ENCODE measurements at regions not wholly inside any gene's neighbourhood (a gene's known extent, or its start where the extent isn't known, plus 50 kb on each side); places are given as distances from the start of the nearest gene placed in this dataset.

DNA sequence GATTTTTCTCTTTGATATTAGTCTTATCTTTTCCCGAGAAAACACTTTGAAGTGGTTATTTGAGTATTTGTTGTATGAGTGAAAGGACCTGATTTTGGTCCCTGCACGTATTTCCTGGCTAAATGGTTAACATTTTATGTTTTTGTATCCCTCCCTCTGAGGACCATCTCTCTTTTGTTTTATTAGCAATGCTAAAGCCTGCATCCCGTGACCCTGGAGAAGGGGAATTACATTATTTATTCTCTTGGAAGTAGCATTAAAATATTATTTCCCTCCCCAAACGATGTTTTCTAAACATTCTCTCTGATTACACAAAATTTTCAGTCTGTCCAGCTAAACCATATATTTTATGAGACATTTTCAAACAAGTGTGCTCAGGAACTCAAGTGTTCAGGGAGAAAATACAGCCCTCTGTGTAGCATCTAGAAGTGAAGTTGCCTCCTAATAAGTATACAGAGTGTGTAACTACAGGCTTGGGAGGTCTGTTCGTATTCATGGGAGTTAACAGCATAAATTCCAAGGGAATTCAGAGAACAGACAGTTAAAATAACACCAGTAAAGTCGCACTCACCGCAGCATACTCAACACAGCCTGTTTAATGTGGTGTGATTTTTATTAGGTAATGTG lies 163.8 kb upstream of the NPVF start:
- no peaks in the 10 kb centered on the region for H3K4me1 Mint-ChIP-seq (ENCODE audit: low read depth)
- Histone ChIP-seq H3K27ac (ENCODE audit: low read depth in 1 of 2, low read length in 2 of 2) (no peak overlapping the region), H3K9me3 (ENCODE audit: control insufficient read depth in 1 of 2, insufficient read depth in 1 of 2, low read length in 2 of 2) (no peaks in the 10 kb centered on the region), H3K4me3 (ENCODE audit: low read length) (no peak overlapping the region), H3K27me3 (ENCODE audit: control insufficient read depth in 1 of 2, insufficient read depth in 2 of 2, low read length in 2 of 2) (no peaks in the 10 kb centered on the region), H3K36me3 (ENCODE audit: insufficient read depth, low read length) (no peaks in the 10 kb centered on the region), H3K4me1 (ENCODE audit: insufficient read depth, low read length) (no peaks in the 10 kb centered on the region)
- no peaks in the 10 kb centered on the region for H3K9me3 Mint-ChIP-seq
- ChIA-PET CTCF (interaction anchor here (1.1 kb wide), 1 partner anchor 132 kb away, joined by 4 read pairs; no protein-coding TSS in a partner anchor), POLR2A (interaction anchor here (1.0 kb wide), 1 partner anchor 173 kb away, joined by 3 read pairs; no protein-coding TSS in a partner anchor)
- TF ChIP-seq, protein P1, sequence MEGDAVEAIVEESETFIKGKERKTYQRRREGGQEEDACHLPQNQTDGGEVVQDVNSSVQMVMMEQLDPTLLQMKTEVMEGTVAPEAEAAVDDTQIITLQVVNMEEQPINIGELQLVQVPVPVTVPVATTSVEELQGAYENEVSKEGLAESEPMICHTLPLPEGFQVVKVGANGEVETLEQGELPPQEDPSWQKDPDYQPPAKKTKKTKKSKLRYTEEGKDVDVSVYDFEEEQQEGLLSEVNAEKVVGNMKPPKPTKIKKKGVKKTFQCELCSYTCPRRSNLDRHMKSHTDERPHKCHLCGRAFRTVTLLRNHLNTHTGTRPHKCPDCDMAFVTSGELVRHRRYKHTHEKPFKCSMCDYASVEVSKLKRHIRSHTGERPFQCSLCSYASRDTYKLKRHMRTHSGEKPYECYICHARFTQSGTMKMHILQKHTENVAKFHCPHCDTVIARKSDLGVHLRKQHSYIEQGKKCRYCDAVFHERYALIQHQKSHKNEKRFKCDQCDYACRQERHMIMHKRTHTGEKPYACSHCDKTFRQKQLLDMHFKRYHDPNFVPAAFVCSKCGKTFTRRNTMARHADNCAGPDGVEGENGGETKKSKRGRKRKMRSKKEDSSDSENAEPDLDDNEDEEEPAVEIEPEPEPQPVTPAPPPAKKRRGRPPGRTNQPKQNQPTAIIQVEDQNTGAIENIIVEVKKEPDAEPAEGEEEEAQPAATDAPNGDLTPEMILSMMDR (IDR thresholded peaks at IDR 0.05), result no peak
- ATAC-seq (ENCODE audit: poor library complexity), result no peak
- intact Hi-C loops (cut with DNase I, micrococcal nuclease), result loop anchor here (1.0 to 5.0 kb wide), 4 partner anchors 174 to 975 kb away; no protein-coding TSS in a partner anchor
- H3K27me3 Mint-ChIP-seq, result peaks cover 8% of the 10 kb centered on the region
- H3K4me3 Mint-ChIP-seq, result no peak overlapping the region
- H3K36me3 Mint-ChIP-seq (ENCODE audit: low read depth), result no peaks in the 10 kb centered on the region
- no peak overlapping the region for H3K27ac Mint-ChIP-seq
- DNase-seq, result no peak

DNA sequence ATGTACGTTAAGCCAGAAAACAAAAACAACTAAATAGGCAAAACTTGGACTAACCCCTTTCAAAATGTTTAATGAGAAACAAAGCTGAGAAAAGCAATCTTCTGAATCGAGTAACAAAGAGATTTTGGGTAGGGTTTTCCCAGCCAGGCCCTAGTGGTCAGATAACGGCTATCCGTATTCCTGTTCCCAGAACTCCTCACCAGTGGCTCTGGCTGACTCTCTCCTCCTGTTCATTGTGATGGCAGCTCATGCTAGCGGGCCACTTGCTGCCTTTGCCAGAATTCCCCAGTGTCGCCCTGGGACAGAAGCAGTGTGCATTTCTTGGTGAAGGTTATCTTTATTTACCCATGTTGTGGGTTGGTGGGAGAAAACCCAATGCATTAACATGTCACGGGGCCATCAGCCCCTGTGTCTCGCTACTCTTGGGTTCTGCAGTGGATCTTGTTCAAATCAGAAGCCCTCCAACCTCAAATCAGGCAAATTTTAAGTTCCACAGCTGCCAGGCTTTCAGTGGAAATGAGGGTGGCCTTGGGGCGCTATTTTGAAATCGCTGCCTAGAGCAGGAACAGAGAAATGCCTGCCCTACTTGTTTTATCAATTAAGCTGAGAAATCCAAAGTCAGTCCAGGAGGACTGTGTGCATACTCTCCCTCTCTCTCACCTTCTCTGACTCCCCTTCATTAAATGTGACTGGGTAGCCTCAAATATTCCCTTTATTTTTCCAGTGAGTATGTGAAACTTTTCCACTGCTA lies 164.5 kb upstream of the NPVF start:
- Mint-ChIP-seq H3K4me3 (no peak overlapping the region), H3K27ac (no peak overlapping the region), H3K9me3 (no peaks in the 10 kb centered on the region), H3K36me3 (ENCODE audit: low read depth) (no peaks in the 10 kb centered on the region), H3K4me1 (ENCODE audit: low read depth) (no peaks in the 10 kb centered on the region), H3K27me3 (peaks cover 8% of the 10 kb centered on the region)
- ChIA-PET POLR2A (no interaction called here), CTCF (no interaction called here)
- TF ChIP-seq, protein P1 (IDR thresholded peaks at IDR 0.05), result no peak
- no peak overlapping the region for H3K4me3 ChIP-seq (ENCODE audit: low read length)
- no peaks in the 10 kb centered on the region for H3K36me3 ChIP-seq (ENCODE audit: insufficient read depth, low read length)
- H3K9me3 ChIP-seq (ENCODE audit: control insufficient read depth in 1 of 2, insufficient read depth in 1 of 2, low read length in 2 of 2), result no peaks in the 10 kb centered on the region
- DNase-seq (no peak), ATAC-seq (ENCODE audit: poor library complexity) (no peak)
- no peak overlapping the region for H3K27ac ChIP-seq (ENCODE audit: low read depth in 1 of 2, low read length in 2 of 2)
- intact Hi-C loops (cut with DNase I, micrococcal nuclease), result loop anchor here (1.0 to 5.0 kb wide), 2 partner anchors 174 to 975 kb away; no protein-coding TSS in a partner anchor
- no peaks in the 10 kb centered on the region for H3K4me1 ChIP-seq (ENCODE audit: insufficient read depth, low read length)
- no peaks in the 10 kb centered on the region for H3K27me3 ChIP-seq (ENCODE audit: control insufficient read depth in 1 of 2, insufficient read depth in 2 of 2, low read length in 2 of 2)

DNA sequence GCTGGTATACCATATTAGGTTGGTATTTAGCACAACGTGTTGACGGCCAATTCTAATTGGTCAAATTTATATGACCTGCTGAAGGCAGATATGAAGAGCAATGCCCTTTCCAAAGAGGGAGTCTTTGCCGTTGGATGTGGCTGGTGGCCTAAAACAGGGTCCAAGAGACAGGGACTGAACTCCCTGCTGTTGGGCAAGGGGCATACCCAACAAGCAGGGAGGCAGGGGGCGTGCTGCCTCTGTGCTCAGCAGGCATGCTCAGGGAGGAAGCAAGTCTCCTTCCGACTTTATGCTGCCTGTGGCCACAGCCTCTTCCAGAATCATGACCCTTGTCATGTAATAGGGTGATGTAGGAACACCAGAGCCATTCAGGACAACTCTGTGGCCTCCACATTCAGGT lies 167.7 kb upstream of the NPVF start:
- Histone ChIP-seq H3K4me1 (ENCODE audit: insufficient read depth, low read length) (no peaks in the 10 kb centered on the region), H3K36me3 (ENCODE audit: insufficient read depth, low read length) (no peaks in the 10 kb centered on the region), H3K27me3 (ENCODE audit: control insufficient read depth in 1 of 2, insufficient read depth in 2 of 2, low read length in 2 of 2) (no peaks in the 10 kb centered on the region), H3K9me3 (ENCODE audit: control insufficient read depth in 1 of 2, insufficient read depth in 1 of 2, low read length in 2 of 2) (no peaks in the 10 kb centered on the region), H3K27ac (ENCODE audit: low read depth in 1 of 2, low read length in 2 of 2) (no peak overlapping the region), H3K4me3 (ENCODE audit: low read length) (no peak overlapping the region)
- ATAC-seq (ENCODE audit: poor library complexity) (no peak), DNase-seq (no peak)
- TF ChIP-seq, protein P1 (IDR thresholded peaks at IDR 0.05), result no peak
- Mint-ChIP-seq H3K4me1 (ENCODE audit: low read depth) (no peaks in the 10 kb centered on the region), H3K27ac (no peak overlapping the region), H3K4me3 (no peak overlapping the region), H3K36me3 (ENCODE audit: low read depth) (no peaks in the 10 kb centered on the region), H3K27me3 (peaks cover 12% of the 10 kb centered on the region), H3K9me3 (no peaks in the 10 kb centered on the region)
- CTCF ChIA-PET, result no interaction called here
- POLR2A ChIA-PET, result no interaction called here
- intact Hi-C loops (cut with DNase I, micrococcal nuclease), result no loop called here
